Dendritic cell treated with granulocyte-macrophage colony-stimulating factor and Interleukin-4, amounts not matched to agents 40 ng/mL and 50 ng/mL, for 4 days (primary cell): ENCODE measurements at regions not wholly inside any gene's neighbourhood (a gene's known extent, or its start where the extent isn't known, plus 50 kb on each side); places are given as distances from the start of the nearest gene placed in this dataset.

ENCODE experiments used
- H3K27ac Mint-ChIP-seq: one replicate; pipeline ENCODE4 v1.8.0; 2022; ENCODE audit warnings: mild to moderate bottlenecking, mixed read lengths
- H3K27me3 Mint-ChIP-seq: one replicate; pipeline ENCODE4 v1.8.0; 2022; ENCODE audit warnings: mild to moderate bottlenecking, mixed read lengths
- H3K36me3 Mint-ChIP-seq: one replicate; pipeline ENCODE4 v1.8.0; 2022; ENCODE audit warnings: low read depth, mixed read lengths
- H3K4me1 Mint-ChIP-seq: one replicate; pipeline ENCODE4 v1.8.0; 2022; ENCODE audit warnings: low read depth, mixed read lengths
- H3K4me3 Mint-ChIP-seq: one replicate; pipeline ENCODE4 v1.8.0; 2022; ENCODE audit warnings: mild to moderate bottlenecking, moderate library complexity, mixed read lengths
- H3K9me3 Mint-ChIP-seq: one replicate; pipeline ENCODE4 v1.8.0; 2022; ENCODE audit warnings: mixed read lengths
- intact Hi-C: fragments of 100-400 bp; cut with micrococcal nuclease; formaldehyde crosslinking; loops from one replicate; pipeline ENCODE4 v1.15.0; 2022

DNA sequence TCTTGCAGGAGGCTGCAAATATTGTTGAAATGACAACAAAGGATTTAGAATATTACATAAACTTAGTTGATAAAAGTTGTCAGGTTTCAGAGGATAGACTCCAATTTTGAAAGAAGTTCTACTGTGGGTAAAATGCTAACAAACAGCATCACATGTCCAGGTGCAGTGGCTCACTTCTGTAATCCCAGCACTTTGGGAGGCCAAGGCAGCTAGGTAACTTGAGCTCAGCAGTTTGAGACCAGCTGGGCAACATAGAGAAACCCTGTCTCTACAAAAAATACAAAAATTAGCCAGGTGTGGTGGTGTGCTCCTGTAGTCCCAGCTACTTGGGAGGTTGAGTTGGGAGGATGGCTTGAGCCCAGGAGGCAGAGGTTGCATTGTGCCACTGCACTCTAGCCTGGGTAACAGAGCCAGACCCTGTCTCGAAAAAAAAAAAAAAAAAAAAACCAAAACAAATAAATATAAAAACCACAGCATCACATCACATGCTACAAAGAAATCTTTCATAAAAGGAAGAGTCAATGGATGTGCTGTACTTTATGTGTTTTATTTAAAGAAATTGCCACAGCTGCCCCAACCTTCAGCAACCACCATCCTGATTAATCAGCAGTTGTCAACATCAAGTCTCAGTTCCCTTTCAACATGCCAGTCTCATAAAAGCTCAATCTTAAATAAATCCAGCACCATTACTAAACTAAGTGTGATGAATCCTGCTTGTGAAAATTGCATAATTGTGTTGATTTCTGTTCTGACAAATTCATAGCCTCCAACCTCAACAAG lies 83.2 kb upstream of the MBL2 start:
- intact Hi-C loops: no loop called here
- H3K36me3 Mint-ChIP-seq: no peaks in the 10 kb centered on the region
- no peak overlapping the region for H3K4me3 Mint-ChIP-seq
- no peaks in the 10 kb centered on the region for H3K4me1 Mint-ChIP-seq
- no peak overlapping the region for H3K27ac Mint-ChIP-seq
- no peaks in the 10 kb centered on the region for H3K9me3 Mint-ChIP-seq
- H3K27me3 Mint-ChIP-seq: no peaks in the 10 kb centered on the region

DNA sequence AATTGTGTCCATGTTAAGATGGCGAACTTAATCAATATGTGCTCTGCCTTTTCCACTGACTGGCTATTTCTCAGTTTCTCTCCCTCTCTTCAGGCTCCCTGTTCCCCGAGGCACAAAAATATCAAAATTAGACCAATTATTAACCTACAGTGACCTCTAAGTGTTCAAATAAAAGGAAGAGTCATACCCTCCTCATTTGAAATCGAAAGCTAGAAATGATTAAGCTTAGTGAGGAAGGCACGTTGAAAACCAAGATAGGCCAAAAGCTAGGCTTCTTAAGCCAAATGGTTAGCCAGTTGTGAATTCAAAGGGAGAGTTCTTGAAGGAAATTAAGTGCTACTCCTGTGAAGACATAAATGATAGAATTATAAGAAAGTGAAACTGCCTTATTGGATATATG lies 81.1 kb upstream of the MBL2 start:
- H3K4me3 Mint-ChIP-seq: no peak overlapping the region
- H3K27ac Mint-ChIP-seq: no peak overlapping the region
- peaks cover 7% of the 10 kb centered on the region for H3K9me3 Mint-ChIP-seq
- no peaks in the 10 kb centered on the region for H3K36me3 Mint-ChIP-seq
- intact Hi-C loops: no loop called here
- H3K27me3 Mint-ChIP-seq: no peaks in the 10 kb centered on the region
- H3K4me1 Mint-ChIP-seq: no peaks in the 10 kb centered on the region

DNA sequence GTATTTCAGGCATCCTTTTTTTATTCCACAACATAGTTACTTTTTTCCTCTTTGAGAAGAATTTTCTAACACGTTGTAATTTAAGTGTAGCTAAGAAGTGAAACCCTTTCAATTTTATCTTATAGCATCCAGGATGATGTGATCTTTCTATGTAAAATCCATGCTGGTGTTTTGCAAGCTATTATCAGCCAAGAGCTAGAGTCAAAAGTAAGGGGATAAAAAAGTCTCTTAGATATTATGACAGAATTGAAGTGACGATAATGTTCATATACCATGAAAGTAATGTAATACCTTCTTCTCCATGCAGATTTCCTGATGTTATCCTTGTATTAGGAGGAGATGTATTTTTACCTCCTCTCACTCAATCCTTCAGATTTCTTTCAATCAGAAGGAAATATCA lies 64.2 kb upstream of the MBL2 start:
- Mint-ChIP-seq H3K27ac (no peak overlapping the region), H3K4me1 (no peaks in the 10 kb centered on the region), H3K27me3 (no peaks in the 10 kb centered on the region), H3K36me3 (no peaks in the 10 kb centered on the region), H3K4me3 (no peak overlapping the region), H3K9me3 (peaks cover 13% of the 10 kb centered on the region)
- intact Hi-C loops: no loop called here
